ENCODE measurements at regions not wholly inside any gene's neighbourhood (a gene's known extent, or its start where the extent isn't known, plus 50 kb on each side); places are given as distances from the start of the nearest gene placed in this dataset.

- TF ChIP-seq POLR2A (IDR thresholded peaks at IDR 0.05) (no peak), CTCF (IDR thresholded peaks at IDR 0.05) (no peak), POLR2AphosphoS5 (IDR thresholded peaks at IDR 0.05; ENCODE audit: insufficient read depth in 1 of 2, low read depth in 1 of 2) (no peak)
These were observed 54.7 kb upstream of the GREM2 start for GRCh38 chr1:240666568-240667198.

Measured in vagina (tissue), 2 donors.